Osteoblast (primary cell): ENCODE measurements at regions not wholly inside any gene's neighbourhood (a gene's known extent, or its start where the extent isn't known, plus 50 kb on each side); places are given as distances from the start of the nearest gene placed in this dataset.

Experiments used
- DNase-seq: peaks from one replicate; pipeline ENCODE4 v3.0.0; 2011; ENCODE audit warnings: low spot score, mixed read lengths; ENCODE audit not compliant: insufficient read length; ENCODE audit errors: missing footprints
- H2AFZ ChIP-seq: 2 replicates; pipeline ENCODE4 v1.6.0; 2011; ENCODE audit warnings: mild to moderate bottlenecking, low read length
- H3K27ac ChIP-seq: 2 replicates; pipeline ENCODE4 v1.5.1; 2011; ENCODE audit warnings: mild to moderate bottlenecking, low read depth, low read length, moderate library complexity
- H3K27me3 ChIP-seq: 2 replicates; pipeline ENCODE4 v1.6.0; 2012; ENCODE audit warnings: mild to moderate bottlenecking, control low read depth, inconsistent platforms, low read length, moderate library complexity; ENCODE audit not compliant: insufficient read depth
- H3K36me3 ChIP-seq: 2 replicates; pipeline ENCODE4 v1.5.1; 2011; ENCODE audit warnings: mild to moderate bottlenecking, low read length, control low read depth, moderate library complexity; ENCODE audit not compliant: insufficient read depth
- H3K4me1 ChIP-seq: 2 replicates; pipeline ENCODE4 v1.5.1; 2011; ENCODE audit warnings: mild to moderate bottlenecking, low read length, control low read depth, moderate library complexity; ENCODE audit not compliant: insufficient read depth
- H3K4me2 ChIP-seq: 2 replicates; pipeline ENCODE4 v1.6.0; 2011; ENCODE audit warnings: mild to moderate bottlenecking, low read length; ENCODE audit not compliant: insufficient read depth
- H3K4me3 ChIP-seq: fragments of 200-600 bp; sonication (generic); 3 replicates; pipeline ENCODE4 v1.5.1; 2012; ENCODE audit warnings: mild to moderate bottlenecking, low read length, inconsistent platforms; ENCODE audit not compliant: insufficient read depth
- H3K79me2 ChIP-seq: 2 replicates; pipeline ENCODE4 v1.6.0; 2012; ENCODE audit warnings: mild to moderate bottlenecking, low read length, control low read depth, inconsistent platforms; ENCODE audit not compliant: insufficient read depth
- H3K9me3 ChIP-seq: 2 replicates; pipeline ENCODE4 v1.5.1; 2011; ENCODE audit warnings: low read depth, low read length, control low read depth
- H4K20me1 ChIP-seq: 2 replicates; pipeline ENCODE4 v1.6.0; 2012; ENCODE audit warnings: mild to moderate bottlenecking, low read length, control low read depth; ENCODE audit not compliant: insufficient read depth
- CTCF ChIP-seq: IDR thresholded peaks from 2 replicates; pipeline ENCODE4 v1.5.1; 2011; ENCODE audit warnings: mild to moderate bottlenecking, low read depth, low read length, moderate library complexity; ENCODE audit errors: extremely low read depth

GRCh38 chr2:23066686-23067085, 318.3 kb upstream of the KLHL29 start:
- Histone ChIP-seq H3K36me3 (no peaks in the 10 kb centered on the region), H4K20me1 (no peaks in the 10 kb centered on the region), H3K4me1 (no peaks in the 10 kb centered on the region), H3K9me3 (no peaks in the 10 kb centered on the region), H3K27ac (no peak overlapping the region), H3K4me2 (no peak overlapping the region), H3K4me3 (no peak overlapping the region), H3K79me2 (no peaks in the 10 kb centered on the region), H2AFZ (no peak overlapping the region), H3K27me3 (no peaks in the 10 kb centered on the region)
- DNase-seq: no peak
- TF ChIP-seq CTCF: no peak

GRCh38 chr2:23069156-23069555, 315.8 kb upstream of the KLHL29 start:
- TF ChIP-seq CTCF: no peak
- no peaks in the 10 kb centered on the region for H3K9me3 ChIP-seq

GRCh38 chr2:23069923-23070322, 315.1 kb upstream of the KLHL29 start:
- Histone ChIP-seq H3K36me3 (no peaks in the 10 kb centered on the region), H3K4me3 (no peak overlapping the region), H4K20me1 (no peaks in the 10 kb centered on the region), H3K27me3 (no peaks in the 10 kb centered on the region), H3K4me2 (no peak overlapping the region), H3K27ac (no peak overlapping the region), H3K79me2 (no peaks in the 10 kb centered on the region), H3K4me1 (no peaks in the 10 kb centered on the region), H2AFZ (no peak overlapping the region), H3K9me3 (no peaks in the 10 kb centered on the region)
- no peak for DNase-seq
- TF ChIP-seq CTCF: no peak

More at GRCh38 chr2:23069156-23069555, 315.8 kb upstream of the KLHL29 start:
- H4K20me1 ChIP-seq: no peaks in the 10 kb centered on the region
- H3K4me2 ChIP-seq: no peak overlapping the region
- H3K36me3 ChIP-seq: no peaks in the 10 kb centered on the region
- no peak overlapping the region for H3K4me3 ChIP-seq
- H3K4me1 ChIP-seq: no peaks in the 10 kb centered on the region
- no peaks in the 10 kb centered on the region for H3K79me2 ChIP-seq
- no peak overlapping the region for H2AFZ ChIP-seq
- H3K27me3 ChIP-seq: no peaks in the 10 kb centered on the region
- H3K27ac ChIP-seq: no peak overlapping the region
- no peak for DNase-seq

GRCh38 chr2:23073056-23073455, 311.9 kb upstream of the KLHL29 start:
- DNase-seq: no peak
- Histone ChIP-seq H4K20me1 (no peaks in the 10 kb centered on the region), H3K27me3 (no peaks in the 10 kb centered on the region), H2AFZ (no peak overlapping the region), H3K27ac (no peak overlapping the region), H3K79me2 (no peaks in the 10 kb centered on the region), H3K4me1 (no peaks in the 10 kb centered on the region), H3K4me3 (no peak overlapping the region), H3K9me3 (no peaks in the 10 kb centered on the region), H3K4me2 (no peak overlapping the region), H3K36me3 (no peaks in the 10 kb centered on the region)
- TF ChIP-seq CTCF: no peak
